HL-60 (cell line): ENCODE measurements at regions not wholly inside any gene's neighbourhood (a gene's known extent, or its start where the extent isn't known, plus 50 kb on each side); places are given as distances from the start of the nearest gene placed in this dataset.
"Not testable (repeated sequence)": the region's sequence is repeated elsewhere in the genome, so short reads cannot be mapped to it uniquely, and the experiment has no call there.

Experiments used
- DNase-seq, 2 experiments: peaks; one replicate each; pipeline ENCODE4 v3.0.0-alpha.2; 2010 to 2020; ENCODE audit warnings: low read depth in 1 of 2, low spot score in 1 of 2
- H3K27ac ChIP-seq: fragments of 250-450 bp; sonication (Bioruptor Pico); replicated peaks from 2 replicates; pipeline ENCODE4 v1.5.1; 2020; ENCODE audit warnings: mild to moderate bottlenecking, moderate library complexity
- H3K27me3 ChIP-seq: fragments of 250-450 bp; sonication (Bioruptor Pico); 2 replicates; pipeline ENCODE4 v1.5.1; 2021; ENCODE audit warnings: mild to moderate bottlenecking, moderate library complexity; ENCODE audit not compliant: insufficient read depth, poor library complexity, severe bottlenecking
- H3K4me3 ChIP-seq: replicated peaks from 2 replicates; pipeline ENCODE4 v1.5.1; 2011; ENCODE audit warnings: mild to moderate bottlenecking, control low read depth, low read length; ENCODE audit not compliant: insufficient read depth
- CTCF ChIP-seq: IDR thresholded peaks from one replicate; pipeline ENCODE4 v1.5.1; 2011; ENCODE audit warnings: low read length, control low read depth, inconsistent platforms; ENCODE audit not compliant: insufficient read depth
- GABPA ChIP-seq: IDR thresholded peaks from 2 replicates; pipeline ENCODE4 v1.6.1; 2012; ENCODE audit warnings: low read depth
- POLR2AphosphoS5 ChIP-seq: IDR thresholded peaks from 2 replicates; pipeline ENCODE4 v1.6.1; 2012; ENCODE audit warnings: low read depth
- REST ChIP-seq: IDR thresholded peaks from 2 replicates; pipeline ENCODE4 v1.6.1; 2012; ENCODE audit warnings: low read depth; ENCODE audit not compliant: insufficient replicate concordance
- SPI1 ChIP-seq: IDR thresholded peaks from 2 replicates; pipeline ENCODE4 v1.6.1; 2012; ENCODE audit warnings: low read depth, mild to moderate bottlenecking, borderline replicate concordance

DNA sequence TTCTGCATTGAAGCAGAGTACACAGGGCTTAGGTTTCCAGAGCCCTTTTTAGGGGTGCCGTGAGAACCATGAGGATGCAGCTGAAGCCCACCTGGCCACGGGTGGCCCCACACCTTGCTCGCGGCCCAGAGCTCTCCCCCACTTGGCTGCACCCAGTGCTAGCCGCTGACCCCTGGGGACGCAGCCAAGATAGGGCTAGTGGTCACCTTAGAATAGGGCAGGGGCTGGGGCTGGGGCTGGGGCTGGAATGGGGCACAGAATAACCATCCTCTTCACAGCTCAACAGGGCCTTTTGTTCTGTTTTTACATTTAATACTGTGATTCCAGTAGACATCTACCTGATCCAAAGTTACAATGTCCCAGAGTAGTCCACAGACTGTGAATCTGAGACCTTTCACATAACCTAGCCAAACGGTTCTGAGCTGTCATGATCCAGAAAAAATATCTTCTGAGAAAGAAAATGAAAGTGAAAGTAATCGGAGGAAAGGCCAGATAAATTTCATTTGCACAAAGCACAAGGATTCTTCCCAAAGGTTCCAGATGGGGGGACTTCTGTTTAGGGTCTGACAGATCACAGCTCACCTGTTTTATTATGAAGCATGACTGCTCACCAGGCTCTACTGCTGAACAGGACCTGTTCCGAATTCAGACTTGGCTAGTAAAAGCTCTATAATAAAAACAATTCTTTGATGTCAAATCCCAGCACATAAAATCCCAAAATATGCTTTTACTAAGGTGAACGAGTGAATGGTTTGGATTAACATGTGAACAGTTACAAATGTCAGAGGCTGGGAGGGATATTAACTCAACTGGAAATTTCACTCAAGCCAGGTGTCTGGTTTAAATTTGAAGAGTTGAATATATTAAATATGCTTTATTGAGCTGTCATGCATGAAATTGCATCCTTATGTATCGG lies 401.9 kb downstream of the THBS2 start:
- no peak for DNase-seq
- H3K27me3 ChIP-seq: no peaks in the 10 kb centered on the region
- no peak overlapping the region for H3K27ac ChIP-seq
- H3K4me3 ChIP-seq: no peak overlapping the region
- no peak for TF ChIP-seq SPI1
- no peak for TF ChIP-seq REST
- no peak for TF ChIP-seq POLR2AphosphoS5
- no peak for TF ChIP-seq GABPA
- no peak for TF ChIP-seq CTCF

DNA sequence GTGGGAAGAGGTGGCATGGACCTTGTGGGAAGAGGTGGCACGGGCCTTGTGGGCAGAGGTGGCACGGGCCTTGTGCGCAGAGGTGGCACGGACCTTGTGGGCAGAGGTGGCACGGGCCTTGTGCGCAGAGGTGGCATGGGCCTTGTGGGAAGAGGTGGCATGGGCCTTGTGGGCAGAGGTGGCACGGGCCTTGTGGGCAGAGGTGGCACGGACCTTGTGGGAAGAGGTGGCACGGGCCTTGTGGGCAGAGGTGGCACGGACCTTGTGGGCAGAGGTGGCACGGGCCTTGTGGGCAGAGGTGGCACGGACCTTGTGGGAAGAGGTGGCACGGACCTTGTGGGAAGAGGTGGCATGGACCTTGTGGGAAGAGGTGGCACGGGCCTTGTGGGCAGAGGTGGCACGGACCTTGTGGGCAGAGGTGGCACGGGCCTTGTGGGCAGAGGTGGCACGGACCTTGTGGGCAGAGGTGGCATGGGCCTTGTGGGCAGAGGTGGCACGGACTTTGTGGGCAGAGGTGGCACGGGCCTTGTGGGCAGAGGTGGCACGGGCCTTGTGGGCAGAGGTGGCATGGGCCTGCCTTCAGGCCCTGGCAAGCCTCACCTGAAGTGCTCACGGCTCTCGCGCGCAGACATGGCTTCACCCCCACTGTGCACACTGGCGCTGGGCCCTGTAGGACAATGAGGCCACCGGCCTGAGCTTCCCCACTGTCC lies 403.5 kb downstream of the THBS2 start:
- not testable (repeated sequence) for H3K4me3 ChIP-seq, H3K27me3 ChIP-seq, DNase-seq, H3K27ac ChIP-seq

DNA sequence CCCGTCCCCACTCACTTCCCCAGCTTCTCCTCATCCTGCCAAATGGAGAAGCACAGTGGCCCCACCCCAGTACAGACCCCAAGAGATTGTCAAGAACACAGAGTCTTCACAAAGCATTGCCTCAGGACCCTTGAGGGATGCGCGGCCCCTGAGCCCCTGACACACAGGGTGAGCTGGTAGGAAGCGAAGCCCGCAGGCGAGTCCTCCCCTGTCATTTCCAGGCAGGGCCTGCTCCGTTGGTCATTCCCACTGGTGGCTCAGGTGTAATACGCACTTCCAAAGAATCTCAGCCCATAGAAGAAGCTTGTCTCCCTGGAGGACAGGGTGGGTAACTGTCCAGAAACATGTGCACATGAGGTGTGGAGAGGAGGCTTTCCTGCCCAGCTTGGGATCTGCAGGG lies 404.2 kb downstream of the THBS2 start:
- no peak overlapping the region for H3K27ac ChIP-seq
- TF ChIP-seq POLR2AphosphoS5: no peak
- TF ChIP-seq SPI1: no peak
- no peak for TF ChIP-seq REST
- TF ChIP-seq CTCF: no peak
- TF ChIP-seq GABPA: no peak
- no peaks in the 10 kb centered on the region for H3K27me3 ChIP-seq
- no peak for DNase-seq
- no peak overlapping the region for H3K4me3 ChIP-seq

DNA sequence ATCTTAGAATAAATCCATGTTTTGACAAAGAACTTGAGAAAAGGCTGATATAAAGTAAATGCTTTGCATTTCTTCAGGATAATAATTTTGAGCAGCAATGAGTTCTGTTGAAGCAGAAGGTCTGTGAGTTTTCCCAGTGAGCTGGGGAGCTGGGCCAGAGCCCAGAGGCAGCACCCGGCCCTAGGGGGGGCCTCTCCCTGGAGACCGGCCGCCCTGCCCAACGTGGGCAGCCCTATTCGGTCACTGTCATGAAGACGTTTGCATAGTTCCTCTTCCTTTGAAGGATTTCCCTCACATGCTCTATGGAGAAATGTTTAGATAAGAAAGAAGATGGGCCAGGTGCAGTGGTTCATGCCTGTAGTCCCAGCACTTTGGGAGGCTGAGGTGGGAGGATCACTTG lies 404.8 kb downstream of the THBS2 start:
- no peak overlapping the region for H3K27ac ChIP-seq
- TF ChIP-seq CTCF (no peak), GABPA (no peak)
- H3K27me3 ChIP-seq: no peaks in the 10 kb centered on the region
- no peak for DNase-seq
- H3K4me3 ChIP-seq: no peak overlapping the region
